Adrenal gland (tissue), 9 donors: ENCODE measurements at regions not wholly inside any gene's neighbourhood (a gene's known extent, or its start where the extent isn't known, plus 50 kb on each side); places are given as distances from the start of the nearest gene placed in this dataset.

Source experiments
- DNase-seq, 7 donors: peaks; one replicate each; pipeline ENCODE4 v3.0.0-alpha.2; 2019 to 2020
- H3K27ac ChIP-seq, 5 donors: fragments of 200-600 bp; sonication (generic) in 4 of 5; 1 replicate in 3 of 5; 2 replicates in 2 of 5; pipeline versions ENCODE4 v1.5.1 to v1.8.0; 2016 to 2020; ENCODE audit warnings: mild to moderate bottlenecking in 1 of 5
- H3K27me3 ChIP-seq: fragments of 200-600 bp; 2 replicates; pipeline ENCODE4 v1.8.0; 2021
- H3K36me3 ChIP-seq, 2 donors: fragments of 200-600 bp; replicated peaks in 1 of 2; 1 replicate in 1 of 2; 2 replicates in 1 of 2; pipeline versions ENCODE4 v1.5.1 to v1.8.0; 2018 to 2022
- H3K4me1 ChIP-seq, 2 donors: fragments of 200-600 bp; replicated peaks in 1 of 2; 1 replicate in 1 of 2; 2 replicates in 1 of 2; pipeline versions ENCODE4 v1.5.1 to v1.8.0; 2018 to 2021
- H3K4me3 ChIP-seq, 4 donors: fragments of 200-600 bp; sonication (generic) in 3 of 4; one replicate each; pipeline ENCODE4 v1.5.1; 2016 to 2018
- H3K9me3 ChIP-seq, 3 donors: fragments of 200-600 bp; sonication (generic) in 1 of 3; replicated peaks in 1 of 3; 1 replicate in 2 of 3; 2 replicates in 1 of 3; pipeline versions ENCODE4 v1.5.1 to v1.8.0; 2016 to 2021
- CTCF ChIP-seq, 6 experiments: fragments of 450-650 bp in 4 of 6; fragments of 200-600 bp in 2 of 6; sonication (generic) in 1 of 6; IDR thresholded peaks; 1 replicate in 5 of 6; 2 replicates in 1 of 6; pipeline versions ENCODE4 v1.5.1 to v1.8.0; 2016 to 2021; ENCODE audit warnings: antibody characterized with exemption in 6 of 6, mild to moderate bottlenecking in 2 of 6, moderate library complexity in 1 of 6
- POLR2A ChIP-seq, 2 donors: fragments of 450-650 bp; IDR thresholded peaks; one replicate each; pipeline ENCODE4 v1.6.1; 2017; ENCODE audit warnings: antibody characterized with exemption in 2 of 2, mild to moderate bottlenecking in 2 of 2, moderate library complexity in 1 of 2
- WGBS, 4 donors: extraction: QIAGEN DNeasy Blood & Tissue Kit in 2 of 4; methylation state at CpG; one replicate each; pipeline versions ENCODE4 v1.1.5 to v1.1.7; 2013 to 2017; 5-methylcytosine and 5-hydroxymethylcytosine counted together
- intact Hi-C, 2 donors: fragments of 100-400 bp; cut with DNase I; formaldehyde crosslinking; loops; one replicate each; pipeline versions ENCODE4 v1.14.1 to v1.15.0; 2022 to 2023
- donor health status: healthy with polysubstance abuse.
- donor health status: Bipolar disorder and iron deficiency.
- donor health status: DM: yes; HTN: yes; CAD: no.
- donor health status: DM: no; HTN: no; CAD: no.
- donor health status: DM: no; HTN: no; CAD: no.

- H3K27me3 ChIP-seq, result no peaks in the 10 kb centered on the region
- 64 to 75% (median 68%) methylated on average over 1 of the region's 1 CpG for WGBS, 4 donors
Measured at GRCh38 chr1:60273185-60273584, 199.6 kb upstream of the C1orf87 start.

GRCh38 chr1:60271041-60271440 lies 197.5 kb upstream of the C1orf87 start:
- TF ChIP-seq CTCF (IDR thresholded peaks at IDR 0.05) (no peak), POLR2A (IDR thresholded peaks at IDR 0.05) (no peak)
- intact Hi-C loops, result no loop called here
- 90 to 97% (median 97%) methylated on average over 15 of the region's 15 CpGs for WGBS, 4 donors

More at GRCh38 chr1:60273185-60273584, 199.6 kb upstream of the C1orf87 start:
- Histone ChIP-seq H3K36me3 (no peaks in the 10 kb centered on the region), H3K4me1 (no peaks in the 10 kb centered on the region), H3K27ac (no peak overlapping the region), H3K9me3 (no peaks in the 10 kb centered on the region), H3K4me3 (no peak overlapping the region)
- TF ChIP-seq CTCF (IDR thresholded peaks at IDR 0.05) (no peak), POLR2A (IDR thresholded peaks at IDR 0.05) (no peak)
- no peak for DNase-seq
- intact Hi-C loops, result no loop called here

GRCh38 chr1:60268451-60268850 lies 194.9 kb upstream of the C1orf87 start:
- TF ChIP-seq CTCF (IDR thresholded peaks at IDR 0.05), result no peak
- TF ChIP-seq POLR2A (IDR thresholded peaks at IDR 0.05), result no peak

More at GRCh38 chr1:60271041-60271440, 197.5 kb upstream of the C1orf87 start:
- Histone ChIP-seq H3K4me1 (no peaks in the 10 kb centered on the region), H3K4me3 (no peak overlapping the region), H3K36me3 (no peaks in the 10 kb centered on the region), H3K27ac (no peak overlapping the region), H3K27me3 (no peaks in the 10 kb centered on the region), H3K9me3 (no peaks in the 10 kb centered on the region)
- DNase-seq, result no peak

GRCh38 chr1:60265560-60266535 lies 192.3 kb upstream of the C1orf87 start:
- no peak for DNase-seq
- no peak overlapping the region for H3K27ac ChIP-seq
- no peaks in the 10 kb centered on the region for H3K9me3 ChIP-seq
- no peaks in the 10 kb centered on the region for H3K36me3 ChIP-seq
- H3K27me3 ChIP-seq, result no peaks in the 10 kb centered on the region
- WGBS, 4 donors, result 64 to 74% (median 73%) methylated on average over 3 of the region's 3 CpGs
- no peak overlapping the region for H3K4me3 ChIP-seq
- intact Hi-C loops, result no loop called here
- TF ChIP-seq CTCF (IDR thresholded peaks at IDR 0.05) (no peak), POLR2A (IDR thresholded peaks at IDR 0.05) (no peak)
- no peaks in the 10 kb centered on the region for H3K4me1 ChIP-seq

More at GRCh38 chr1:60268451-60268850, 194.9 kb upstream of the C1orf87 start:
- WGBS, 4 donors, result 80 to 91% (median 86%) methylated on average over 2 of the region's 2 CpGs
- no peaks in the 10 kb centered on the region for H3K27me3 ChIP-seq
- H3K4me1 ChIP-seq, result no peaks in the 10 kb centered on the region
- no peak overlapping the region for H3K27ac ChIP-seq
- intact Hi-C loops, result no loop called here
- no peaks in the 10 kb centered on the region for H3K9me3 ChIP-seq
- DNase-seq, result no peak
- no peak overlapping the region for H3K4me3 ChIP-seq
- no peaks in the 10 kb centered on the region for H3K36me3 ChIP-seq
